ENCODE measurements at regions not wholly inside any gene's neighbourhood (a gene's known extent, or its start where the extent isn't known, plus 50 kb on each side); places are given as distances from the start of the nearest gene placed in this dataset.

- no peak for DNase-seq
Measured at GRCh38 chr15:67892559-67893377, 52.9 kb upstream of the RNU6-1 start.

GRCh38 chr15:67895237-67895636, 55.4 kb upstream of the RNU6-1 start:
- no peak for DNase-seq

GRCh38 chr15:67897646-67898339, 57.9 kb upstream of the RNU6-1 start:
- no peak for DNase-seq

- no peak for DNase-seq
Measured at GRCh38 chr15:67899596-67900283, 59.9 kb upstream of the RNU6-1 start.

GRCh38 chr15:67900621-67901147, 60.8 kb upstream of the RNU6-1 start:
- no peak for DNase-seq

- DNase-seq: no peak
Measured at GRCh38 chr15:67901922-67902321, 62.1 kb upstream of the RNU6-1 start.

- DNase-seq: no peak
Measured at GRCh38 chr15:67902579-67903009, 62.7 kb upstream of the RNU6-1 start.

GRCh38 chr15:67903708-67904107, 63.9 kb upstream of the RNU6-1 start:
- DNase-seq: no peak

GRCh38 chr15:67905628-67906027, 65.8 kb upstream of the RNU6-1 start:
- DNase-seq: no peak

GRCh38 chr15:67906382-67906781, 66.5 kb upstream of the RNU6-1 start:
- no peak for DNase-seq

GRCh38 chr15:67907184-67907723, 67.4 kb upstream of the RNU6-1 start:
- DNase-seq: no peak

GRCh38 chr15:67908756-67909155, 68.9 kb upstream of the RNU6-1 start:
- no peak for DNase-seq

GRCh38 chr15:67911727-67912126, 71.9 kb upstream of the RNU6-1 start:
- DNase-seq: no peak

- DNase-seq: no peak
Measured at GRCh38 chr15:67914028-67914427, 74.2 kb upstream of the RNU6-1 start.

GRCh38 chr15:67914537-67915460, 75.0 kb upstream of the RNU6-1 start:
- DNase-seq: no peak

GRCh38 chr15:67915461-67916374, 75.9 kb upstream of the RNU6-1 start:
- no peak for DNase-seq

- DNase-seq: no peak
Measured at GRCh38 chr15:67916565-67916964, 76.7 kb upstream of the RNU6-1 start.

- no peak for DNase-seq
Measured at GRCh38 chr15:67917037-67917436, 77.2 kb upstream of the RNU6-1 start.

- DNase-seq: no peak
Measured at GRCh38 chr15:67917636-67918035, 77.8 kb upstream of the RNU6-1 start.

- DNase-seq: no peak
Measured at GRCh38 chr15:67918205-67918861, 78.5 kb upstream of the RNU6-1 start.

Measured in Kasumi-1 (cell line).